IgD-negative memory B cell (primary cell): ENCODE measurements at regions not wholly inside any gene's neighbourhood (a gene's known extent, or its start where the extent isn't known, plus 50 kb on each side); places are given as distances from the start of the nearest gene placed in this dataset.

ENCODE experiments used
- H3K27ac Mint-ChIP-seq, 3 donors: one replicate each; pipeline ENCODE4 v1.8.0; 2020 to 2022; ENCODE audit warnings: mild to moderate bottlenecking in 3 of 3, mixed read lengths in 3 of 3, moderate library complexity in 1 of 3
- H3K27me3 Mint-ChIP-seq: one replicate; pipeline ENCODE4 v1.8.0; 2021; ENCODE audit warnings: mixed read lengths
- H3K36me3 Mint-ChIP-seq: one replicate; pipeline ENCODE4 v1.8.0; 2020; ENCODE audit warnings: mild to moderate bottlenecking, mixed read lengths
- H3K4me1 Mint-ChIP-seq, 3 donors: one replicate each; pipeline ENCODE4 v1.8.0; 2020 to 2022; ENCODE audit warnings: mixed read lengths in 3 of 3, mild to moderate bottlenecking in 1 of 3
- H3K4me3 Mint-ChIP-seq, 4 donors: one replicate each; pipeline ENCODE4 v1.8.0; 2020 to 2022; ENCODE audit warnings: mild to moderate bottlenecking in 4 of 4, mixed read lengths in 4 of 4, moderate library complexity in 3 of 4
- H3K9me3 Mint-ChIP-seq, 3 donors: one replicate each; pipeline ENCODE4 v1.8.0; 2020 to 2021; ENCODE audit warnings: mixed read lengths in 3 of 3, mild to moderate bottlenecking in 1 of 3

DNA sequence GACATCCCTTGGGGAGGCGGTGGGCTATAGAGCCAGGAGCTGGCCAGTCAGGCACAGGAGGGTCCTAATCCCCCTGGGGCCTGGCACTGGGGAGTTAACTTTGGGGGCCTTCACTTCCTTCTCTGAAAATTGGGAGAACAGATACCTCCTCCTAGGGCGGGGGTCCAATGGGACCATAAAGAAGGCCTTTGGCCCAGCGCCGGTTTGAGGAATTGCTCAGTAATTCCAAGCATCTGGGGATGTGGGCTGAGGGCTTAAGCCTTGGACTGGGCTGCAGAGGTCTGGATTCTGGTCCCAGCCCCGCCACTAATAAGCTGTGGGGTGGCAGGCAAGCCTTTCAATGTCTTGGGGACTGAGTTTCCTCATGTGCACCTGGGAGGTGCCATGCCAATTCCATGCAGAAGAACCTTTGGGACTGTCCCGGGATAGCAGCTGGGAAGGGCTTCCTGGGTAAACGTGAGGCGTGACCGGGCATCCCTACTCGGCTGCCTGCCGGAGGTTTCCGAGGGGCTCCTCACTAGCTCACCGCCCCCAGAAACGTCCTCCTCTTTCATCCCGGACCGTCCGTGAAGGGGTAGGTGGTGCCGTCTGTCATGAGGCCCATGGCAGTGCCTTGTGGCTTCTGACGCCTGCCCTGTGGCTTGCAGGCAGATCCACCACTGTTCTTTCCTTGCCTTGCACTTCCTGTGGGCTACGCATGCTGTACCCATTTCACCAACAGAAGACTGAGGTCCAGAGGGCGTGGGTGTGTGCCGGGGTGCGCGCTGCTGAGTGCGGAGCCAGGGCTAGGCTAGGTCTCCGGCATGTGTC, 67.4 kb upstream of the HPCAL1 start:
- H3K9me3 Mint-ChIP-seq, result peaks cover 0 to 2% (median 0%) of the 10 kb centered on the region in 3 donors
- no peaks in the 10 kb centered on the region for H3K36me3 Mint-ChIP-seq
- H3K4me3 Mint-ChIP-seq, result no peak overlapping the region
- peaks cover 4% of the 10 kb centered on the region for H3K27me3 Mint-ChIP-seq
- H3K27ac Mint-ChIP-seq, result peak overlapping the region in 1 of 3 donors; percentile 57
- peaks cover 0 to 4% (median 0%) of the 10 kb centered on the region in 3 donors for H3K4me1 Mint-ChIP-seq

DNA sequence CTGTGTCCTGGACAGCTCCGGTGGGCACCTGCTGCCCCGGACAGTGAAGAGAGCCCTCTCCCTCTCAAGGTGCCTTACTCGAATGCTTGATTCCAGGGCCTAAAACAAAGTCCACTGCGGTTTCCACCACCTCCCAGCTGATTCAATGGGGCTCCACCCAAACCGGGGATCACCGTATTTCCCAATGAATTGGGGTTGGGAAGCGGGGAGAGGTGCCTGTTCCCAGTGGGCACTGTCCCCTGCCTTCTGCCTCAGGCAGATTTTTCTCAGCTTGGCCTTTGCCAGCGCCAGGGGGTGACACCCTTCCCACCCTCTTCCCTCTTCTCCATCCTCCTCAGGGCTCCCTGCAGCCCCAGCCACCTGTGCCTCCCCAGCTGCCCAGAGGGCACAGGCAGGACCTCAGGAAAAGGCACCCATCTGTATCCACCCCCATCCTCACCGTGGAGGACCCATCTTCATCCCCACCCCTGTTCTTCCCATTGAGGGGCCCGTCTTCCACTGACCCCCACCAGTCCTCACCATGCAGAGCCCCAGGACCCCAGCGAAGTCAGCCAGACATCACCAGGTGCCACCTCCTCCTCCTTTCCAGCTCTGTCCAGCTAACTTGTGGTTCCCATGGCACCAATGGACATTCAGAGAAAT, 66.7 kb upstream of the HPCAL1 start:
- H3K36me3 Mint-ChIP-seq, result no peaks in the 10 kb centered on the region
- H3K27ac Mint-ChIP-seq, result peak overlapping the region in 1 of 3 donors; percentile 57
- H3K4me3 Mint-ChIP-seq, result no peak overlapping the region
- peaks cover 0 to 4% (median 0%) of the 10 kb centered on the region in 3 donors for H3K4me1 Mint-ChIP-seq
- peaks cover 0 to 2% (median 0%) of the 10 kb centered on the region in 3 donors for H3K9me3 Mint-ChIP-seq
- peaks cover 4% of the 10 kb centered on the region for H3K27me3 Mint-ChIP-seq

DNA sequence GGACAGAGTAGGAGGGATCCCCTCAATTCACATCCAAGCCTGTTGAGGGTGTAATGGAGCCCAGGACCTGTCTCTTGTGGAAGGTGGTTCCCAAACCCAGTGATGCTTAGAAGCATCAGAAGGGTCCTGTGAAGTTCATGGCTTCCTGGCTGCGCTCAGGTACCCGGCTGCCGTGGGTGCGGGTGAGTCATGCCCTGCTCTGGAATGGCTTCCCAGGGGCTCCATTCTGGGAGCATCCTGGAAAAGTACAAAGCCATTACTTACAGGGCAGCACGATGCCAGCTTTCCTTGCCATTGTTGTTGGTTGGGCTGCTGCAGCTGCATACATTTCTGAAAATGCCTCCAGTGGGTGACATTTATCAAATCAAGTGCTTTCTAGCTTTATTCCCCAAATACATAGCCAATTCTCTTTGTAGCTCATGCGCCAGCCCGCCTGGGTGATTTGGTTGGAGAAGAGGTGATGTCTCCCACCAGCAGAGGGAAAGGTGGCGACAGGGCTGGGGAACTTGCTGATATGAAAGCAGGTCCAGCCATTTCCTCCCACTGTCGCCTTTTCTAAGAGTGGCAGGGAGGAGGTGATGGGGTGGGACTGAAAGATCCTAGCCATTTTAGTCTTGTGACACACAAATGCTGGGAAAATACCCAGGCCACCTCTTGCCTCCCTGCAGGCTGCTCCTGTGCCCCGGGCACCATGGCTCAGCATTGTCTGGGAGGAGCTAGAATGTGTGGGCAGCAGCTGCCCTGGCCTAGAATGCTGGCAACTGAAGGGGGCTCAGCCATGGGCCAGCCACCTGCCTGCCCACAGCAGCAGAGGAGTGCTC, 65.9 kb upstream of the HPCAL1 start:
- Mint-ChIP-seq H3K27ac (no peak overlapping the region), H3K9me3 (peaks cover 0 to 2% (median 0%) of the 10 kb centered on the region in 3 donors), H3K36me3 (no peaks in the 10 kb centered on the region), H3K4me1 (peaks cover 0 to 4% (median 0%) of the 10 kb centered on the region in 3 donors), H3K27me3 (peaks cover 8% of the 10 kb centered on the region), H3K4me3 (no peak overlapping the region)

DNA sequence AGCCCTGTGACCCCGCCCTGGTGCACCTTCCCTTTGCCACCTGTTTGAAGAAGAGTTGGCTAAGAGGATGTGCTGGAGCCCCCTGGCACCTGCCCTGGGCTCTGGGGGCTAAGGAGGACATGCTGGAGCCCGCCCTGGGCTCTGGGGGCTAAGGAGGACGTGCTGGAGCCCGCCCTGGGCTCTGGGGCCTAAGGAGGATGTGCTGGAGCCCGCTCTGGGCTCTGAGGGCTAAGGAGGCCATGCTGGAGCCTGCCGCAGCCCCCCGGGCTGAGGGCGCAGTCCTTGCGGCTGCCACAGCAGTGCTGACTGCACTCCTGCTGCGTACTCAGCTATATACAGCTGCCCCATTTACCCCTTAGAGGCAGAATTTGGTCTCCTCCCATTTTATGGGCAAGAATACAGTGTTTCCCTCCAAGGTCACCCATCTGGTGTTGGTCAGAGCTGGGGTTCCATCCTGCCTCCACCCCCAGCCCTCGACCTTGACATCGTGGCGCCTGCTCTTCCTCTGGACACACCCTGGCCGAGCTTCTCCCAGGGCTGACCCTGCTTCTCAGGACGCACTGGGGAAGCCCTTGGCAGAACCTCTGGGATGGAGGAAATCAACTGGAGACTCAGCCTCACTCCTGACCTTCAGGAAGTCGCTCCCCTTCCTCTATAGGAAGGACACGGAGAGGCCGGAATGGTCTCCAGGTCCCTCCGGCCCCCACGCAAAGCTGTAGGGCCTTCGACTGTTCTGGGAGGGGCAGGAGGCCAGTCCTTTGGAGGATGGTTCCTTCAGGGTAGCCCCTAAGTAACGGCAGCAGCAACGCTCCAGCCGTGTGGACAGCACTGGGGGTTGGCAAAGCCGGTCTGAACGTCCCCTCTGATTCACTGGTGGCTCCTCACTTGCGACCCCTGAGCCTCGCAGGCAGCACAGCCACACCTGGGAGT, 65.0 kb upstream of the HPCAL1 start:
- Mint-ChIP-seq H3K4me1 (peaks cover 0 to 4% (median 0%) of the 10 kb centered on the region in 3 donors), H3K9me3 (peaks cover 0 to 2% (median 0%) of the 10 kb centered on the region in 3 donors), H3K27me3 (peaks cover 8% of the 10 kb centered on the region), H3K27ac (no peak overlapping the region), H3K36me3 (no peaks in the 10 kb centered on the region), H3K4me3 (no peak overlapping the region)

DNA sequence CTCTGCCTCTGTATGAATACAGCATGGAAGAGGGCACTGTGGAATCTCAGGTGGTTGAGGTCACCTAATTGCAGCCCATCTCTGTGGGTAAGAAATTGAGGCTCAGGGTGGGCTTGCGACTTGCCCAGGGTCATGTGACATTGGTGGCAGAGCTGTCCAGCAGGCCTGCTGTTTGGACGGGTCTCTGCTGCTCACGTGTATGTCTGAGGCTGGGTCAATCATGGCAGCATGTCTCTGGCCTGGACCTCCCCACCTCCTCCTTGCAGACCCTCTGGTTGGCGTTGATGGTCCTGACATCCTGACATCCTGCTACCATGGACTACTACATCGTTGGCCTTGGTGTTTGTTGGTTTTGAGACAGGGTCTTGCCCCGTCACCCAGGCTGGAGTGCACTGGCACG, 64.3 kb upstream of the HPCAL1 start:
- Mint-ChIP-seq H3K27ac (no peak overlapping the region), H3K36me3 (no peaks in the 10 kb centered on the region), H3K9me3 (peaks cover 0 to 2% (median 0%) of the 10 kb centered on the region in 3 donors), H3K4me1 (peaks cover 0 to 3% (median 0%) of the 10 kb centered on the region in 3 donors), H3K4me3 (no peak overlapping the region), H3K27me3 (peaks cover 8% of the 10 kb centered on the region)

DNA sequence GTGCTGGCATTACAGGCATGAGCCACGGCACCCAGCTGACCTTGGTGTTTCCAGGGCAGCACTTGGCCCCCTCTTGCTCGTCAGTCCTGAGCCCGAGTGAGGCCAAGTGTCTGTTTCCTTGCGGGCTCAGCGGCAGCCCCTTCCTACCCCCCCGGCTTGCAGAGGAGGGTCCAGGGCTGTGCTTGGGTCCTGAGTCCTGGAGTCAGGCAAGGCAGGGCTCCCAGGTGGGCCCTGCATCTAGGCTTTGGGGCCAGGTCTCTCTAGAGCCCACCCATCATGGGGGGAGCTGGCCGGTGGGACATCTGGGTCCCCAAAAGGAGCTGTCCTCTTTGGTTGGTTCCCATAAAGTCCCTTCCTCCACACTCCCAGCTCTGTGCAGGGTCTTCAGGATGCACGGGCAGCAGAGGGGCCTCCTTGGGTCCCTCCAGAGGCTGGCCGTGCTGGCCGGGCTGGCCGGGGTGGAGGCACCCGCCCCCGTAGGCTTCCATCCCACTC, 63.7 kb upstream of the HPCAL1 start:
- H3K4me3 Mint-ChIP-seq, result no peak overlapping the region
- no peaks in the 10 kb centered on the region for H3K9me3 Mint-ChIP-seq
- H3K27me3 Mint-ChIP-seq, result peaks cover 8% of the 10 kb centered on the region
- H3K27ac Mint-ChIP-seq, result no peak overlapping the region
- H3K4me1 Mint-ChIP-seq, result no peaks in the 10 kb centered on the region
- H3K36me3 Mint-ChIP-seq, result no peaks in the 10 kb centered on the region

DNA sequence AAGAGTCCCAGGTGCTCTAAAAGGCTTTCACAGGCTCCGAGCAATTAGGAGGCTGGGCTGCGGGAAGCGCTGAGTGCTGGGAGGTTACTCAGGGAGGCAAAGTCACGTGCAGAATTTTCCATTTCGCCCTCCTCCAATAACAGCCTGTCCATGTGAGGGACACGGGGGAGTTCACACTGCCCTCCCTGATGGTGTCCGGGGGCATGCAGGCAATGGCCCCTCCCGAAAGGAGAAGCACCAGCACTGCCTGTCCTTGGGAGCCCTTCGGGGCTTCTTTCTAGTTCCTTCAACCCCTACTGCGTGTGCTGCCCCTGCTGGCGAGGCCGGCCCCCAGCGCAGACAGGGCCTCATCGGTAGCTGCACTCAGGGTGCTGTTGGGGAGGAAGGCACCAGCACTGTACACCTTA, 63.1 kb upstream of the HPCAL1 start:
- no peak overlapping the region for H3K27ac Mint-ChIP-seq
- no peaks in the 10 kb centered on the region for H3K36me3 Mint-ChIP-seq
- H3K27me3 Mint-ChIP-seq, result peaks cover 8% of the 10 kb centered on the region
- H3K9me3 Mint-ChIP-seq, result no peaks in the 10 kb centered on the region
- H3K4me1 Mint-ChIP-seq, result no peaks in the 10 kb centered on the region
- no peak overlapping the region for H3K4me3 Mint-ChIP-seq

DNA sequence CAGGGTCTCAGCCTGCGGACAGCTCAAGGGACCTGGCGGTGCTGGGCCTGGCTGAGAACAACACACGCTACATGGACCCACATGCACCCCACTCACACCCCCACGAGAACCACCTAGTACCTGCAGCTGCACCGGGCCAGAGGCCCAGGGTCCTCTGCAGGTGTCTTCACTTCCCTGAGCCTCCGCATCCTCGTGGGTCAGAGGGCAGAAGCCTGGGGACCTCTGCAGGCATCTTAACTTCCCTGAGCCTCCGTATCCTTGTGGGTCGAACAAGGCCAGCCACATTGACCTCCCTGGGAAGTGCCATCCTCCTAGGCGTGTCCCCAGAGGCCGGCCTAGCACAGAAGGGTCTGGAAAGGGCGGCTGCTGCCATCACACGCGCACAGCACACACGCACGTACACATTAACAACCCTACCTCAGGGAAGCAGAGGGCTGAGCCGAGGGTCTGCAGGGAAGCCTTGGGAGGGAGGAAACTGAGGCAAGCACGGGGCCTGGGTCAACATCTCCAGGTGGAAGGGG, 62.5 kb upstream of the HPCAL1 start:
- no peaks in the 10 kb centered on the region for H3K4me1 Mint-ChIP-seq
- no peak overlapping the region for H3K27ac Mint-ChIP-seq
- no peak overlapping the region for H3K4me3 Mint-ChIP-seq
- no peaks in the 10 kb centered on the region for H3K9me3 Mint-ChIP-seq
- peaks cover 8% of the 10 kb centered on the region for H3K27me3 Mint-ChIP-seq
- no peaks in the 10 kb centered on the region for H3K36me3 Mint-ChIP-seq

DNA sequence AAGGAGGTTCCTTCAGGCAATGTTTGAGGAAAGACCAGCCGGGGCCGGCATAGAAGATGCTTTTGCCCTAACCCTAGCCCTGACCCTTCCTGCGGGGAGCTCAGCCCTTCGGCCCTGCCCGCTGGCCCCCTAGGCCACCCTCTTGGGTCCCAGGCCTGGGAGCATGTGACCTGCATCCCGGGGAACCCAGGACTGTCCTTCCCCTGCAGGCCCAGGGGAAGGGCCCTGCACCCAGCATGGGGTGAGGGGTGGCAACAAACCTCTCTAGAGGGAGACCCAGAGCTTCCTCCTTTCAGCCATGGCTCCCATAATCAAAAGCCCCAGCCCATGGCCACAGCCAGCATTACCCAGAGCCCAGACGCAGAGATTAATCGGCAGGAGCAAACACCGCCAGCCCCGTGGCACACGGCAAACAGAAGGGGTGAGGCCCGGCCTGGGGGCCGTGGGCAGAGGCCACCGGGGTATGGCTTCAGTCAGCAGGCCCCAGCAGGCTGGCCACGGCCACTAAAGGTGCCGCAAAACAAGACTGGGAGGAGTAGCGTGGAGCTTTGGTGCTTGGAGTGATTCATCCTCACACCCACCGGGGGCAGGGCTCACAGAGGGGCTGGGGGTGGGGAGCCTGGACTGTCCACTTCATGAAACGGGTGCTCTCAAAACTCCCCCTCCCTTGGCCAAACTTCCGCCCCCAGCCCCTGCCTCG, 61.6 kb upstream of the HPCAL1 start:
- Mint-ChIP-seq H3K36me3 (no peaks in the 10 kb centered on the region), H3K4me1 (no peaks in the 10 kb centered on the region), H3K27ac (no peak overlapping the region), H3K27me3 (peaks cover 8% of the 10 kb centered on the region), H3K4me3 (no peak overlapping the region), H3K9me3 (no peaks in the 10 kb centered on the region)

DNA sequence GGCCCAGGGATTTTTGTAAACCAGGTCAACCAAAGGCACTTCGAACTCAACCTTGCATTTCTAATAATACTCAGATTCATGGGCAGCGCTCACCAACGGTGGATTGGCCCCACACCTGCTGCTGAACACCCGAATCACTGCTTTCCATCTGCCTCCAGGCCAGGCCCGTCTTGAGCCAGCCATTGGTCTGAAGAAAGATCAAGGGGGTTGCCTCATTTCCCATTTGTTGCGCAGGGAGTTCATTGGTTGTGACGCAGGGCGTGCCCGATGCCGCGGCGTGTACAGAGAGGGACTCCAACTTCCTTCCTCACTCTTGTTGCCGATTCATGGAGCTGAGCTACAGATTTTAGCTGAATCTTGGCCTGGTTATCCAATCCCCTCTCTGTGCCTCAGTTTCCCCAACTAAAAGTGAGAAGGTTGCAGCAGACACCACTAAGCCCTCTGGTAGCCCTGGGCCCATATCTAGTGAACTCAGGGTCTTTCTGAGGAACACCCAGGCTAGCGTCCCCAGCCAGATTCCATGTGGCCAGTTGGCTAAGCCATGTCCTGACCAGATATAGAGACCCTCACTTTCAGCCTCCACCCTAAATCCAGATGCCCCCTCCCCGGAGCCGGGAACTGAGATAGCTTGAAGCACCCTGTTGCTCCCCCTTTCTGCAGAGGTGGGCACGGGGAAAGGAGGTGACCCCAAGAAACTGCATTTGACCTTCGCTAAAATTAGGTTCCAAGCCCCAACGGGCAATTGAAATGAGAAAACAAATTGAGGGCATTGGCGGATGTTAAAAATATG, 60.9 kb upstream of the HPCAL1 start:
- H3K9me3 Mint-ChIP-seq, result no peaks in the 10 kb centered on the region
- H3K4me3 Mint-ChIP-seq, result no peak overlapping the region
- H3K27ac Mint-ChIP-seq, result no peak overlapping the region
- H3K27me3 Mint-ChIP-seq, result peaks cover 4% of the 10 kb centered on the region
- no peaks in the 10 kb centered on the region for H3K4me1 Mint-ChIP-seq
- no peaks in the 10 kb centered on the region for H3K36me3 Mint-ChIP-seq

DNA sequence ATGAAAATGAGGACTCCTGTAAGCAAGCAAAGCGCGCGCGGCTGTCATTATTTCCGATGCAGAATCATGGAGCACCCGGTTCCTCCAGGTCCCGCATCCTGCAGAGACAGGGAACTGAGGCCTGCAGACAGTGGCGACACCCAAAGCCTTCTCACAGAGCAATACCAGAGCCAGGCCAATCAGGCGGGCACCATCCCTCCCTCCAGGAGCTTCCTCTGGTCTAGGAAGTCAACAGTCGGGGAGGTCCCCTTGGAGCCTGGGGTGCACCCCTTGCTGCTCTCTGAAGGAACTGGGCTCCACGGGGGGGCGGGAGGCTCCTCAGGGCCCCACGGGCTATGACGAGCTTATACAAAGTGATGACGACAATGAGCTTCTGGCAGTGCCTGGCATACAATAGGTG, 60.3 kb upstream of the HPCAL1 start:
- no peaks in the 10 kb centered on the region for H3K36me3 Mint-ChIP-seq
- no peaks in the 10 kb centered on the region for H3K9me3 Mint-ChIP-seq
- H3K4me3 Mint-ChIP-seq, result no peak overlapping the region
- H3K27ac Mint-ChIP-seq, result no peak overlapping the region
- peaks cover 4% of the 10 kb centered on the region for H3K27me3 Mint-ChIP-seq
- no peaks in the 10 kb centered on the region for H3K4me1 Mint-ChIP-seq

DNA sequence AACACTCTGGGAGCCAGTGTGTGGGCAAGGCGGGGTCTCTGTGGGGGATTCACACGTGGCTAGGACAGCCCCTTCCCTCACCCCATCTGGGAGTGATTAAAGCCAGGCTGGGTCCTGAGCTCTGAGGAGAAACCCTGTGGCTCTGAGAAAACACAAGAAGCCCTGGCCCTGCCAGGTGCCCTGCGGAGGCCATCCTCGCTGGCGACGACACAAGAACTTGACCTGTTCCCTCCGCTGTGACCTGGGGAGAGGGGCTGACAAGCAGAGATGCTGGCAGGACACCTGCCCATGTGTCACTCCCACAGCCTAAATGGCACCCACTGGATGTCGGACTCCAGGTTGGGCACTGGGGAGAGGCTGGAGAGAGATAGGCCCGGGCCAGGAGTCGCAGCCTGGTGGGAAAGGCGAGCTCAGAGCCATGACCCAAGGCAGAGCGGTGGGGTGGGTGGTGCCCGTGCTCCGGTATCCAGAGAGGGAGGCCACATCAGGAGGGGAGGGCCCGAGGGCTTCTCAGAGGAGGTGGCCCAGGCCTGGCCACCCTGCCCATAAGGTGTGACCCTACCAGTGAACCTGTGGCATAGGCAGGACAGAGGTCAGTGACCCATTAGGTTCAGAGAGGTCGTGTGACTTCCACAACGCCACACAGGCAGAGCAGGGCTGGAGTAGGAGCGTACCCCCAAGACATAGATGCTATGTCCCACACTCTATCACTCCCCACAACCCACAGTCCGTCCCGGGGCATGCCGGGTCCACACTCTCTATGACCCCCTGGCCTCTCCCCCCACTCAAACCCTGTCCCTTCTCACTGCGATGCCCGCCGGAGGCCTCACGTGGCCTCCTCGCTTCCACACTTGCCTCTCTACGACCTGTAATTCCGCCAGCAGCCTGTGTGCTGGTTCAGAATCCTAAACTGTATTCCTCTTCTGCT, 59.4 kb upstream of the HPCAL1 start:
- Mint-ChIP-seq H3K4me1 (no peaks in the 10 kb centered on the region), H3K4me3 (no peak overlapping the region), H3K27me3 (peaks cover 4% of the 10 kb centered on the region), H3K27ac (no peak overlapping the region), H3K9me3 (no peaks in the 10 kb centered on the region), H3K36me3 (no peaks in the 10 kb centered on the region)
